Calu3 (cell line): ENCODE measurements at regions not wholly inside any gene's neighbourhood (a gene's known extent, or its start where the extent isn't known, plus 50 kb on each side); places are given as distances from the start of the nearest gene placed in this dataset.

ENCODE experiments used
- BruUV-seq: library from RNA; stranded (reverse); fragments of 400-500 nt; replicated peaks from 2 replicates; lab custom pipeline; 2021; lab: Mats Ljungman, UMichigan
- CTCF ChIA-PET: fragments of 300-600 bp; sonication (Branson Sonifier 250); formaldehyde crosslinking; loops from one replicate; lab custom pipeline; 2022; ENCODE audit warnings: antibody characterized with exemption; lab: Charles Lee
- DNase-seq: peaks from one replicate; pipeline ENCODE4 v3.0.0; 2022
- H3K27ac Mint-ChIP-seq: one replicate; pipeline ENCODE4 v1.8.0; 2022; ENCODE audit warnings: mixed read lengths; ENCODE audit not compliant: unreplicated experiment
- H3K27me3 Mint-ChIP-seq: one replicate; pipeline ENCODE4 v1.8.0; 2022; ENCODE audit warnings: mixed read lengths; ENCODE audit not compliant: unreplicated experiment
- H3K36me3 Mint-ChIP-seq: one replicate; pipeline ENCODE4 v1.8.0; 2022; ENCODE audit warnings: mild to moderate bottlenecking, moderate library complexity, mixed read lengths; ENCODE audit not compliant: insufficient read depth, unreplicated experiment
- H3K4me1 Mint-ChIP-seq: one replicate; pipeline ENCODE4 v1.8.0; 2022; ENCODE audit warnings: mild to moderate bottlenecking, low read depth, mixed read lengths; ENCODE audit not compliant: unreplicated experiment
- H3K4me3 Mint-ChIP-seq: one replicate; pipeline ENCODE4 v1.8.0; 2022; ENCODE audit warnings: mild to moderate bottlenecking, low read depth, moderate library complexity, mixed read lengths; ENCODE audit not compliant: unreplicated experiment
- H3K9me3 Mint-ChIP-seq: one replicate; pipeline ENCODE4 v1.8.0; 2022; ENCODE audit warnings: low read depth, mixed read lengths; ENCODE audit not compliant: unreplicated experiment
- CTCF ChIP-seq: fragments of 200-600 bp; IDR thresholded peaks from one replicate; pipeline ENCODE4 v1.8.0; 2022; ENCODE audit warnings: antibody characterized with exemption; ENCODE audit not compliant: unreplicated experiment
- intact Hi-C: fragments of 100-400 bp; cut with micrococcal nuclease; formaldehyde crosslinking; loops from one replicate; pipeline ENCODE4 v1.10.0; 2022; ENCODE audit not compliant: unreplicated experiment

GRCh38 chr2:64391940-64392339 is 62.0 kb upstream of the LGALSL start:
- TF ChIP-seq CTCF: no peak
- no peak for DNase-seq
- no TSS peak for BruUV-seq
- no peaks in the 10 kb centered on the region for H3K27me3 Mint-ChIP-seq
- intact Hi-C loops: no loop called here
- CTCF ChIA-PET: no interaction called here
- no peaks in the 10 kb centered on the region for H3K36me3 Mint-ChIP-seq
- H3K4me1 Mint-ChIP-seq: no peaks in the 10 kb centered on the region
- peaks cover 2% of the 10 kb centered on the region for H3K9me3 Mint-ChIP-seq
- H3K4me3 Mint-ChIP-seq: no peak overlapping the region
- no peak overlapping the region for H3K27ac Mint-ChIP-seq

GRCh38 chr2:64392529-64392928 is 61.4 kb upstream of the LGALSL start:
- H3K27me3 Mint-ChIP-seq: no peaks in the 10 kb centered on the region
- no peak overlapping the region for H3K27ac Mint-ChIP-seq
- H3K4me1 Mint-ChIP-seq: no peaks in the 10 kb centered on the region
- H3K4me3 Mint-ChIP-seq: no peak overlapping the region
- TF ChIP-seq CTCF: no peak
- no peak for DNase-seq
- H3K36me3 Mint-ChIP-seq: no peaks in the 10 kb centered on the region
- CTCF ChIA-PET: no interaction called here
- intact Hi-C loops: no loop called here
- no TSS peak for BruUV-seq
- H3K9me3 Mint-ChIP-seq: no peaks in the 10 kb centered on the region

- BruUV-seq: no TSS peak
- no peak overlapping the region for H3K27ac Mint-ChIP-seq
These were observed 60.5 kb upstream of the LGALSL start for GRCh38 chr2:64393383-64394010.

DNA sequence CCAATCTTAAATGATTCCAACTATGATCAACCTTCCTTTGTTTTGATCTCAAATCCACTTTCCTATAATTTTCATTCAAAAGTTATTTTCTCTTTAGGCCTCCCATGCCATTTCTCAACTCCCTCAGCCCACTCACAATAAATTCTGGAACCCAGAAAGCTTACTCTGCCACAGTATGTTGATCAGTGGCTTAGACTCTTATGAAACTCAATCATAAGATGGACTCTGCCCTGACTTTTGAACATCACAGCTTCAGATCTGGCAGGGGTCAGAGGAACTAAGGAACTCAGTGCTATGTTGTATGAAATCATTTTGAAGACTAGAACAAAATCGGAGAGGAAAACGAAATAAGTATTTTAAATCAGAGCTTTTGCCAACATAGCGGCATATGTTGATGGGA is 59.8 kb upstream of the LGALSL start:
- intact Hi-C loops: no loop called here
- no peak overlapping the region for H3K4me3 Mint-ChIP-seq
- H3K36me3 Mint-ChIP-seq: no peaks in the 10 kb centered on the region
- no peak for TF ChIP-seq CTCF
- DNase-seq: no peak
- CTCF ChIA-PET: no interaction called here
- no peaks in the 10 kb centered on the region for H3K9me3 Mint-ChIP-seq
- no peak overlapping the region for H3K27ac Mint-ChIP-seq
- H3K4me1 Mint-ChIP-seq: peaks cover under 1% of the 10 kb centered on the region
- H3K27me3 Mint-ChIP-seq: no peaks in the 10 kb centered on the region
- BruUV-seq: no TSS peak

More at GRCh38 chr2:64393383-64394010, 60.5 kb upstream of the LGALSL start:
- H3K9me3 Mint-ChIP-seq: no peaks in the 10 kb centered on the region
- TF ChIP-seq CTCF: no peak
- no peak for DNase-seq
- no peaks in the 10 kb centered on the region for H3K27me3 Mint-ChIP-seq
- CTCF ChIA-PET: no interaction called here
- H3K4me1 Mint-ChIP-seq: no peaks in the 10 kb centered on the region
- H3K4me3 Mint-ChIP-seq: no peak overlapping the region
- no peaks in the 10 kb centered on the region for H3K36me3 Mint-ChIP-seq
- intact Hi-C loops: no loop called here
